ENCODE measurements at regions not wholly inside any gene's neighbourhood (a gene's known extent, or its start where the extent isn't known, plus 50 kb on each side); places are given as distances from the start of the nearest gene placed in this dataset.

DNA sequence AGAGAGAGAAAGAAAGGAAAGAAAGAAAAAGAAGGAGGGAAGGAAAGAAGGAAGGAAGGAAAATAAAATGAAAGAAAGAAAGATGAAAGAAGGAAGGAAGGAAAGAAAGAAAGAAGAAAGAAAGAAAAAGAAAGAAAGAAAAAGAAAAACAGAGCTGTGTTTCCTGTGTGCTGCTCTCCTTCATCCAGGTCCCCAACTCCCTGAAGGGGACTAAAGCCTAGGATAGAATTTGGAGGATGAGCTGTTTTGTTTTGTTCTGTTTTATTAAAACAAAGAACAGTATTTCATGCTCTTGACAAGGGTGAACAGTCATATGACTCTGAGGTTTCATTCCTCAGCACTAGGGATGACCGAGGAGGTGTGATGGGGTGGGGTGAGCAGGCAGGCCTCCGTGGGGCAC lies 164.8 kb upstream of the NDN start:
- H3K4me3 ChIP-seq = no peak overlapping the region
- intact Hi-C loops (cut with DNase I) = no loop called here
- no peak overlapping the region for H3K27ac ChIP-seq
- no peaks in the 10 kb centered on the region for H3K27me3 ChIP-seq
- no peak for TF ChIP-seq CTCF (IDR thresholded peaks at IDR 0.05)
- DNase-seq (ENCODE audit: low spot score in 2 of 2) = no peak
- H3K36me3 ChIP-seq = no peaks in the 10 kb centered on the region
- no peaks in the 10 kb centered on the region for H3K4me1 ChIP-seq
- H3K9me3 ChIP-seq = no peaks in the 10 kb centered on the region

DNA sequence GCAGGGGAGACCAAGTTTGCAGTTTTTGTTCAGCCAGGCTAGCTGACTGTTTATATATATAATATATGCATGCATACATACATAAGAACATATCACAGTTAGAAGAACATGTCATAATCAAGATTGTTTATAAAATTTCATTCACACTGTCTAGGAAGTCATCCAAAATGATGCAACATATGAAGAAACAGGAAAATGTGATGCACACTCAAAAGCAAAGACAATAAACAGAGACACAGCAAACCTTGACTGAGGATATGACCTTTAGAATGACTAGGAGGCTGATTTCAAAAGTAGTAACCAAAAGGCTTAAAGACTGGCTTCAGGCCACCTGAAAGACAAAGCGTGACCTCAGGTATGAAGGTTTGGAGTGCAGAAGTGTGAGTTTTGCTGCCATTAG lies 166.2 kb upstream of the NDN start:
- Histone ChIP-seq H3K27me3 (no peaks in the 10 kb centered on the region), H3K9me3 (no peaks in the 10 kb centered on the region), H3K36me3 (no peaks in the 10 kb centered on the region), H3K4me1 (no peaks in the 10 kb centered on the region), H3K4me3 (no peak overlapping the region), H3K27ac (no peak overlapping the region)
- TF ChIP-seq CTCF (IDR thresholded peaks at IDR 0.05) = no peak
- intact Hi-C loops (cut with DNase I) = no loop called here
- no peak for DNase-seq (ENCODE audit: low spot score in 2 of 2)

DNA sequence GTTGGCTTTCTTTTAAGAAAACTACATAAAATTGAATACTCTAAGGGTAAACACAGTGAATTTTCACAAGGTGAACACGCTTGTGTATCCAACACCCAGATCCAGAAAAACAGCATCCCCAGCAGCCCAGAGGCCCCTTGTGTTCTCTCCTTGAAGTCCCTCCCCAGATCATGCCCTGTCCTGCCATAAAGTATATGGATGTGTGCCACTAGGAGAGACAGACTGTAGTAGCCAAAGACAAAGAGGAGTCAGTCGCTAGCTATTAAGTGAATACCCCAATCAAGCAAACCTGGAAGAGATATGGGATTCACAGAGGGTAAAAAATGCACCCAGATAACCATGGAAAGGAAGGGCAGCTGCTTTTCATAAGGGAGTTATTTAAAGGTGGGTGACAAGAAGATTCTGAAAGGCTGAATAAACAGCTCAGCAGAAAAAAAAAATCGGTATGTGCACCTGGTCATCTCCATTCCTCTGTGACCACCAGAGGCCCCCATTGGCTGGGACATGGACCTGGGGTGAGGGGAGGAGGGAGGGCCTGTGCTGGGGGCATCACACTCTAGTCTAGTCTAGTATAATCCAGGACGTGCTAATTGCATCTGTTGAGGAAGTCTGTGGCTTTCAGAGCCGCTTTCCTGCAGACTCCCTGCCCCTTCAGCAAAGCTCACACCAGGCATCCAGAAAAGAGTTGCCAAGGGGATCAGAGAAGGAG lies 167.3 kb upstream of the NDN start:
- Histone ChIP-seq H3K4me3 (no peak overlapping the region), H3K27me3 (no peaks in the 10 kb centered on the region), H3K36me3 (no peaks in the 10 kb centered on the region), H3K27ac (no peak overlapping the region), H3K4me1 (no peaks in the 10 kb centered on the region), H3K9me3 (no peaks in the 10 kb centered on the region)
- no peak for DNase-seq (ENCODE audit: low spot score in 2 of 2)
- TF ChIP-seq CTCF (IDR thresholded peaks at IDR 0.05) = no peak
- intact Hi-C loops (cut with DNase I) = no loop called here

DNA sequence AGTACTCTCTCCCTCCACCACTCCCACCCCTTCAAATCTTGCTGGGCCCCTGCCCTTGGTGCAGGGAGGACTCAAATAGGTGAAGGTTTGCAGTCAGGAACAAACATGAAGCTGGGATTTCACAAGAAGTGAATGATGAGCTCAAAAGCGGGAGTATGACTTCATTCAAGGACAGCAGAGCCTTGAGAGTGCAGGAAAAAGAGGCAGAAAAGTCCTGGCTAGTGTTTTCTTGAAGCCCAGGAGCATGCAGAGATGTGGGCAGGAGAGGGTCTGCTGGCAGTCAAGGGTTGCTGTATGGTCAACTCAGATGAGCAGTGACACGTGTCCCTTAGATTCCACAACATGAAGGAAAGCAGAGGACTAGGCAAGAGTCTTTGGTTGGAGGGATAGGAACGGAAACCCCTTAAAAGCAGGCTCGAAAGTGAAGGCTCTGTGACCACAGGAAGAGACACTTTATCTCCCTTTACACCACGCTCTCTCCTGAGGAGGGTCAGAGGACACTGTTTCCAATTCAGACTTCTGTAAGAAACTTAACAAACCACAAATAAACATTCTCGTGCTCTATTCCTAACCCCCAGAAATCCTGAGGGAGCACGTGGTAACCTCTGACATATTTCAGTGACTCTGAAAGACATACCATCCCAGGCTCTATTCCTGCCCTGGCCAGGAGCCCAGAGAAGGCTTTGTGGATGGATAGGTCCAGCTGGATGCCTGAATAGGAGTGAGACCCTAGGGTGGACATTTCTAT lies 168.0 kb upstream of the NDN start:
- Histone ChIP-seq H3K9me3 (no peaks in the 10 kb centered on the region), H3K4me1 (no peaks in the 10 kb centered on the region), H3K4me3 (no peak overlapping the region), H3K36me3 (no peaks in the 10 kb centered on the region), H3K27ac (no peak overlapping the region), H3K27me3 (no peaks in the 10 kb centered on the region)
- intact Hi-C loops (cut with DNase I) = no loop called here
- DNase-seq (ENCODE audit: low spot score in 2 of 2) = no peak
- no peak for TF ChIP-seq CTCF (IDR thresholded peaks at IDR 0.05)

GRCh38 chr15:23855947-23856346 lies 168.8 kb upstream of the NDN start:
- no peak for DNase-seq (ENCODE audit: low spot score in 2 of 2)
- H3K4me3 ChIP-seq = no peak overlapping the region
- H3K9me3 ChIP-seq = no peaks in the 10 kb centered on the region
- intact Hi-C loops (cut with DNase I) = no loop called here
- H3K27ac ChIP-seq = no peak overlapping the region
- TF ChIP-seq CTCF (IDR thresholded peaks at IDR 0.05) = no peak
- no peaks in the 10 kb centered on the region for H3K36me3 ChIP-seq
- no peaks in the 10 kb centered on the region for H3K27me3 ChIP-seq
- no peaks in the 10 kb centered on the region for H3K4me1 ChIP-seq

All from ascending aorta (tissue), 2 donors.